GM18519 (cell line): ENCODE measurements at regions not wholly inside any gene's neighbourhood (a gene's known extent, or its start where the extent isn't known, plus 50 kb on each side); places are given as distances from the start of the nearest gene placed in this dataset.

Experiments used
- ATAC-seq: cut with Tn5 transposase; IDR thresholded peaks from one replicate; pipeline ENCODE4 v1.9.1; 2021; ENCODE audit warnings: mild to moderate bottlenecking, moderate library complexity; ENCODE audit not compliant: unreplicated experiment, low FRiP score

- no peak for ATAC-seq
Measured at GRCh38 chr2:62286089-62286785, 90.3 kb downstream of the B3GNT2 start.

GRCh38 chr2:62284980-62285379 lies 89.1 kb downstream of the B3GNT2 start:
- no peak for ATAC-seq

GRCh38 chr2:62284471-62284870 lies 88.6 kb downstream of the B3GNT2 start:
- no peak for ATAC-seq

- ATAC-seq = no peak
Measured at GRCh38 chr2:62283147-62283546, 87.2 kb downstream of the B3GNT2 start.

DNA sequence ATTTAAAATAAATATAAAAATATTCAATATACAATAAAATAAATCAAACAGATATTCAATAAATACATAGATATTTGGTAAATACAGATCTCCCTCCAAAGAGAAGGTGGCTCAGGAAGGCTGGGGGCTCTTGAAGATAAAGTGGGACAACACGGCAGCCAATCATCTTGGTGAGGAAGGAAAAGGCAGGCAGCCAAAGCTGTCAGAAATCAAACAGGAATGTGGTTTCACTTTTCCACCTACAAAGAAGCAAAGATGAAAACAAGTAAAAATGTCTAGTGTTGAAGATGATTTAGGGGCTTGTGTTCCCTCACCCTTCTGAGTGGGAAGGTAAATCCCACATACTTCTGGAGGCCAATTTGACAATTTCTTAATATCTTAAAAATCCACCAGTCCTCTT lies 85.7 kb downstream of the B3GNT2 start:
- ATAC-seq = no peak

DNA sequence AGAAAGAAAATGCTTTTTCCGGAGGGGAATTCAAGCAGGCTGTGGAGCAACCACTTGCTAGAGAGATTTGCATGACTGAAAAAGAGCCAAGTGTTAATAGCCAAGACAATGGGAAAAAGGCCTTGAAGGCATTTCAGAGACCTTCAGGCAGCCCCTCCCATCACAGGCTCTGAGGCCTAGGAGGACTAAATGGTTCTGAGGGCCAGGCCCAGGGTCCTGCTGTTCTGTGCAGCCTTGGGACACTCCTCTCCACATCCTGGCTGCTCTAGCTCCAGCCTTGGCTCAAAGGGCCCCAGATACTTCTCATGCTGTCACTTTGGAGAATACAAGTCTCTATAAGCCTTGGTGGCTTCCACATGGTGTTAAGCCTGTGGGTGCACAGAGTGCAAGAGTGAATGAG lies 81.8 kb downstream of the B3GNT2 start:
- no peak for ATAC-seq
